HL-60 (cell line): ENCODE measurements at regions not wholly inside any gene's neighbourhood (a gene's known extent, or its start where the extent isn't known, plus 50 kb on each side); places are given as distances from the start of the nearest gene placed in this dataset.

ENCODE experiments used
- DNase-seq, 2 experiments: peaks; one replicate each; pipeline ENCODE4 v3.0.0-alpha.2; 2010 to 2020; ENCODE audit warnings: low read depth in 1 of 2, low spot score in 1 of 2
- H3K27ac ChIP-seq: fragments of 250-450 bp; sonication (Bioruptor Pico); replicated peaks from 2 replicates; pipeline ENCODE4 v1.5.1; 2020; ENCODE audit warnings: mild to moderate bottlenecking, moderate library complexity
- H3K27me3 ChIP-seq: fragments of 250-450 bp; sonication (Bioruptor Pico); 2 replicates; pipeline ENCODE4 v1.5.1; 2021; ENCODE audit warnings: mild to moderate bottlenecking, moderate library complexity; ENCODE audit not compliant: insufficient read depth, poor library complexity, severe bottlenecking
- H3K4me3 ChIP-seq: replicated peaks from 2 replicates; pipeline ENCODE4 v1.5.1; 2011; ENCODE audit warnings: mild to moderate bottlenecking, control low read depth, low read length; ENCODE audit not compliant: insufficient read depth
- GABPA ChIP-seq: IDR thresholded peaks from 2 replicates; pipeline ENCODE4 v1.6.1; 2012; ENCODE audit warnings: low read depth
- POLR2AphosphoS5 ChIP-seq: IDR thresholded peaks from 2 replicates; pipeline ENCODE4 v1.6.1; 2012; ENCODE audit warnings: low read depth
- SPI1 ChIP-seq: IDR thresholded peaks from 2 replicates; pipeline ENCODE4 v1.6.1; 2012; ENCODE audit warnings: low read depth, mild to moderate bottlenecking, borderline replicate concordance
- TF ChIP-seq, protein P1 (sequence below): IDR thresholded peaks from one replicate; pipeline ENCODE4 v1.5.1; 2011; ENCODE audit warnings: low read length, control low read depth, inconsistent platforms; ENCODE audit not compliant: insufficient read depth
- TF ChIP-seq, protein P2 (sequence below): IDR thresholded peaks from 2 replicates; pipeline ENCODE4 v1.6.1; 2012; ENCODE audit warnings: low read depth; ENCODE audit not compliant: insufficient replicate concordance

DNA sequence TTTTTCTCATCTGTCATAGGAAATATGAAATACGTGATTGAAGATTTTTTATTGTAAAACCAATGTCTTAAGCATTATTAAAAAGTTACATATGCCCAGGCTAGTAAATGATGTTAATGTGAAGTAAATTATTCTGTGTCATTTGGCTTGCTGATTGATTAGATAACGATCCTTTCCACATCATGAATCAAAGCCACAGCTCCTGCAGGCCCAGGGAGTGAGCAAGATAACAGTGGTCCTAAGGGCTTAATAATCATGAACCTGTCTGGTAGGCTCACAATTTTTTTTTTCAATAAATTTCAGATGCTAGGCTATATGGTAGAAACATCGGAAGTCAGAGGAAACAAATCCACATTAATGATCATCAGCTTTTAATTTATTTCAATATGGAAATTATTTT, 269.0 kb upstream of the SLC10A2 start:
- Histone ChIP-seq H3K27me3 (no peaks in the 10 kb centered on the region), H3K4me3 (no peak overlapping the region), H3K27ac (no peak overlapping the region)
- TF ChIP-seq, protein P1, sequence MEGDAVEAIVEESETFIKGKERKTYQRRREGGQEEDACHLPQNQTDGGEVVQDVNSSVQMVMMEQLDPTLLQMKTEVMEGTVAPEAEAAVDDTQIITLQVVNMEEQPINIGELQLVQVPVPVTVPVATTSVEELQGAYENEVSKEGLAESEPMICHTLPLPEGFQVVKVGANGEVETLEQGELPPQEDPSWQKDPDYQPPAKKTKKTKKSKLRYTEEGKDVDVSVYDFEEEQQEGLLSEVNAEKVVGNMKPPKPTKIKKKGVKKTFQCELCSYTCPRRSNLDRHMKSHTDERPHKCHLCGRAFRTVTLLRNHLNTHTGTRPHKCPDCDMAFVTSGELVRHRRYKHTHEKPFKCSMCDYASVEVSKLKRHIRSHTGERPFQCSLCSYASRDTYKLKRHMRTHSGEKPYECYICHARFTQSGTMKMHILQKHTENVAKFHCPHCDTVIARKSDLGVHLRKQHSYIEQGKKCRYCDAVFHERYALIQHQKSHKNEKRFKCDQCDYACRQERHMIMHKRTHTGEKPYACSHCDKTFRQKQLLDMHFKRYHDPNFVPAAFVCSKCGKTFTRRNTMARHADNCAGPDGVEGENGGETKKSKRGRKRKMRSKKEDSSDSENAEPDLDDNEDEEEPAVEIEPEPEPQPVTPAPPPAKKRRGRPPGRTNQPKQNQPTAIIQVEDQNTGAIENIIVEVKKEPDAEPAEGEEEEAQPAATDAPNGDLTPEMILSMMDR = no peak
- TF ChIP-seq POLR2AphosphoS5 (no peak), SPI1 (no peak), GABPA (no peak)
- TF ChIP-seq, protein P2, sequence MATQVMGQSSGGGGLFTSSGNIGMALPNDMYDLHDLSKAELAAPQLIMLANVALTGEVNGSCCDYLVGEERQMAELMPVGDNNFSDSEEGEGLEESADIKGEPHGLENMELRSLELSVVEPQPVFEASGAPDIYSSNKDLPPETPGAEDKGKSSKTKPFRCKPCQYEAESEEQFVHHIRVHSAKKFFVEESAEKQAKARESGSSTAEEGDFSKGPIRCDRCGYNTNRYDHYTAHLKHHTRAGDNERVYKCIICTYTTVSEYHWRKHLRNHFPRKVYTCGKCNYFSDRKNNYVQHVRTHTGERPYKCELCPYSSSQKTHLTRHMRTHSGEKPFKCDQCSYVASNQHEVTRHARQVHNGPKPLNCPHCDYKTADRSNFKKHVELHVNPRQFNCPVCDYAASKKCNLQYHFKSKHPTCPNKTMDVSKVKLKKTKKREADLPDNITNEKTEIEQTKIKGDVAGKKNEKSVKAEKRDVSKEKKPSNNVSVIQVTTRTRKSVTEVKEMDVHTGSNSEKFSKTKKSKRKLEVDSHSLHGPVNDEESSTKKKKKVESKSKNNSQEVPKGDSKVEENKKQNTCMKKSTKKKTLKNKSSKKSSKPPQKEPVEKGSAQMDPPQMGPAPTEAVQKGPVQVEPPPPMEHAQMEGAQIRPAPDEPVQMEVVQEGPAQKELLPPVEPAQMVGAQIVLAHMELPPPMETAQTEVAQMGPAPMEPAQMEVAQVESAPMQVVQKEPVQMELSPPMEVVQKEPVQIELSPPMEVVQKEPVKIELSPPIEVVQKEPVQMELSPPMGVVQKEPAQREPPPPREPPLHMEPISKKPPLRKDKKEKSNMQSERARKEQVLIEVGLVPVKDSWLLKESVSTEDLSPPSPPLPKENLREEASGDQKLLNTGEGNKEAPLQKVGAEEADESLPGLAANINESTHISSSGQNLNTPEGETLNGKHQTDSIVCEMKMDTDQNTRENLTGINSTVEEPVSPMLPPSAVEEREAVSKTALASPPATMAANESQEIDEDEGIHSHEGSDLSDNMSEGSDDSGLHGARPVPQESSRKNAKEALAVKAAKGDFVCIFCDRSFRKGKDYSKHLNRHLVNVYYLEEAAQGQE = no peak
- DNase-seq = no peak

DNA sequence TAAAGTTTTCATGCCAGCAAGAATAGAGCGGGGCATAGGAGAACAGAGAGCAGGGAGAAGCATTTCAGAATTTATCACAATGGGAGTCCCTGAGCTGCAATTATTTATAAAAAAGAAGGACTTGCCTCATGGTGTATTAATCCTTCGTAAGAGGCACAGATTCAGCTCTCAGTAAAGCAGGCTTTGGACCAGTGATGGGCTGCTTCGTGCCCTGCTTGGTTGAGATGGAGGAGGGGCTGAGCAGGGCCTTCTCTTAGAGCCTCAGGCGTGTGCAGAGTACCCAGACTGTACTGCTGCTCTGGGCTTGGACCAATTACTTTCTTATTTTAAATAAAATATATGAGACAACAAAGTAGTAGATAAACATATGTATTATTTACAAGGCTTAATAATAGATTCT, 265.7 kb upstream of the SLC10A2 start:
- no peaks in the 10 kb centered on the region for H3K27me3 ChIP-seq
- H3K4me3 ChIP-seq = no peak overlapping the region
- DNase-seq = no peak
- no peak overlapping the region for H3K27ac ChIP-seq
- TF ChIP-seq, protein P2 = no peak
- TF ChIP-seq GABPA (no peak), SPI1 (no peak)
- TF ChIP-seq, protein P1 = no peak

DNA sequence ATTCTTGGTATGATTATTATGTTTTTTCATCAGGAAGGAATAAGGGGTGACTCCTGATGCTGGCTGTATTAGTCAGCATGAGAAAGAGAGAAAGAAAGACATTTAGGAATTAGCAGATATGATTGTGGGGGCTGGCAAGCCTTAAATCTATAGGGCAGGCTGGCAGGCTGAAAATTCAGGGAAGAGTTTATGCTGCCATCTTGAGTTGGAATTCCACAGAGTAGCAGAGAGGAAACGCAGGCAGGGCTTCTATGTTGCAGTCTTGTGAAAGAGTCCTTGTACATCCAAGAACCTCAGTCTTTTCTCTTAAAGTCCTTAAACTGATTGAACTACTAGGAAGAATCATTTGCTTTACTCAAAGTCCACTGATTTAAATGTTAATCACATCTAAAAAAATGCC, 262.7 kb upstream of the SLC10A2 start:
- Histone ChIP-seq H3K27me3 (no peaks in the 10 kb centered on the region), H3K4me3 (no peak overlapping the region), H3K27ac (no peak overlapping the region)
- no peak for DNase-seq
- TF ChIP-seq GABPA (no peak), POLR2AphosphoS5 (no peak), SPI1 (no peak)
- TF ChIP-seq, protein P1 = no peak
- TF ChIP-seq, protein P2 = no peak
